Ishikawa (cell line): ENCODE measurements at regions not wholly inside any gene's neighbourhood (a gene's known extent, or its start where the extent isn't known, plus 50 kb on each side); places are given as distances from the start of the nearest gene placed in this dataset.

Experiments used
- CEBPB ChIP-seq: IDR thresholded peaks from 2 replicates; pipeline ENCODE4 v1.6.1; 2012
- CREB1 ChIP-seq: IDR thresholded peaks from 2 replicates; pipeline ENCODE4 v1.6.1; 2012; ENCODE audit warnings: low read depth
- EGR1 ChIP-seq: IDR thresholded peaks from 2 replicates; pipeline ENCODE4 v1.6.1; 2012
- EP300 ChIP-seq: IDR thresholded peaks from 2 replicates; pipeline ENCODE4 v1.6.1; 2012; ENCODE audit warnings: borderline replicate concordance
- FOXM1 ChIP-seq: IDR thresholded peaks from 2 replicates; pipeline ENCODE4 v1.6.1; 2012; ENCODE audit warnings: low read depth, borderline replicate concordance
- NFIC ChIP-seq: IDR thresholded peaks from 2 replicates; pipeline ENCODE4 v1.6.1; 2012
- RAD21 ChIP-seq: IDR thresholded peaks from 2 replicates; pipeline ENCODE4 v1.6.1; 2012; ENCODE audit warnings: low read depth
- REST ChIP-seq: IDR thresholded peaks from 2 replicates; pipeline ENCODE4 v1.6.1; 2012; ENCODE audit warnings: low read depth, mild to moderate bottlenecking
- TCF12 ChIP-seq: IDR thresholded peaks from 2 replicates; pipeline ENCODE4 v1.6.1; 2012; ENCODE audit warnings: low read depth
- TEAD4 ChIP-seq: IDR thresholded peaks from 2 replicates; pipeline ENCODE4 v1.6.1; 2012
- USF1 ChIP-seq: IDR thresholded peaks from 2 replicates; pipeline ENCODE4 v1.6.1; 2012
- YY1 ChIP-seq: IDR thresholded peaks from 2 replicates; pipeline ENCODE4 v1.6.1; 2012; ENCODE audit warnings: low read depth

GRCh38 chr2:117707874-117708273 is 106.6 kb upstream of the DDX18 start:
- no peak for TF ChIP-seq NFIC
- no peak for TF ChIP-seq CREB1
- TF ChIP-seq CEBPB = no peak
- TF ChIP-seq YY1 = no peak
- TF ChIP-seq RAD21 = no peak
- TF ChIP-seq TEAD4 = no peak
- TF ChIP-seq REST = no peak
- no peak for TF ChIP-seq FOXM1
- TF ChIP-seq EP300 = no peak
- TF ChIP-seq TCF12 = no peak
- TF ChIP-seq USF1 = no peak
- TF ChIP-seq EGR1 = no peak
